HEK293 (cell line): ENCODE measurements at regions not wholly inside any gene's neighbourhood (a gene's known extent, or its start where the extent isn't known, plus 50 kb on each side); places are given as distances from the start of the nearest gene placed in this dataset.

Source experiments
- CTCF ChIA-PET: fragments of 350-600 bp; formaldehyde crosslinking; extraction: SDS; loops from one replicate; lab custom pipeline; 2021; ENCODE audit warnings: antibody characterized with exemption; lab: Yijun Ruan, JAX
- POLR2A ChIA-PET: fragments of 300-600 bp; formaldehyde crosslinking; extraction: SDS; loops from one replicate; lab custom pipeline; 2020; ENCODE audit warnings: antibody characterized with exemption, inconsistent platforms; lab: Yijun Ruan, JAX
- H3K27ac ChIP-seq: fragments of 200-500 bp; sonication (Bioruptor generic); 2 replicates; pipeline ENCODE4 v1.5.1; 2014; ENCODE audit warnings: low read depth, low read length, control low read depth, inconsistent platforms; ENCODE audit errors: extremely low read depth
- H3K36me3 ChIP-seq, 2 experiments: fragments of 200-500 bp in 1 of 2; sonication (Bioruptor generic) in 1 of 2; 1 replicate in 1 of 2; 2 replicates in 1 of 2; pipeline ENCODE4 v1.5.1; 2014 to 2017; ENCODE audit warnings: inconsistent platforms in 2 of 2, low read length in 2 of 2; ENCODE audit not compliant: control insufficient read depth in 2 of 2, insufficient read depth in 1 of 2
- H3K4me1 ChIP-seq: fragments of 200-500 bp; sonication (Bioruptor generic); 2 replicates; pipeline ENCODE4 v1.5.1; 2014; ENCODE audit warnings: mild to moderate bottlenecking, low read length, inconsistent platforms; ENCODE audit not compliant: control insufficient read depth, insufficient read depth
- H3K4me3 ChIP-seq: 2 replicates; pipeline ENCODE4 v1.5.1; 2011; ENCODE audit warnings: low read depth, mild to moderate bottlenecking, control low read depth, low read length, moderate library complexity
- H3K9me3 ChIP-seq: fragments of 200-500 bp; sonication (Bioruptor generic); 2 replicates; pipeline ENCODE4 v1.5.1; 2014; ENCODE audit warnings: low read depth, low read length, inconsistent platforms; ENCODE audit not compliant: control insufficient read depth, insufficient read depth
- FEZF1 ChIP-seq: fragments of 450-650 bp; formaldehyde crosslinking; IDR thresholded peaks from 2 replicates; pipeline ENCODE4 v1.5.1; 2016; ENCODE audit warnings: missing biosample characterization, missing genetic modification characterization
- HOXD13 ChIP-seq: sonication (generic); formaldehyde crosslinking; IDR thresholded peaks from 2 replicates; pipeline ENCODE4 v1.8.0; 2022; ENCODE audit warnings: missing genetic modification reagents, borderline replicate concordance
- RBAK ChIP-seq: fragments of 450-650 bp; formaldehyde crosslinking; IDR thresholded peaks from 2 replicates; pipeline ENCODE4 v1.5.1; 2016; ENCODE audit warnings: missing biosample characterization, missing genetic modification characterization
- REST ChIP-seq: fragments of 450-650 bp; formaldehyde crosslinking; IDR thresholded peaks from 2 replicates; pipeline ENCODE4 v1.5.1; 2016; ENCODE audit warnings: missing biosample characterization, missing genetic modification characterization
- YY1 ChIP-seq: fragments of 450-650 bp; formaldehyde crosslinking; IDR thresholded peaks from 2 replicates; pipeline ENCODE4 v1.5.1; 2018; ENCODE audit warnings: missing biosample characterization, missing genetic modification characterization
- ZFP41 ChIP-seq: fragments of 450-650 bp; formaldehyde crosslinking; IDR thresholded peaks from 2 replicates; pipeline ENCODE4 v1.5.1; 2016; ENCODE audit warnings: missing biosample characterization, missing genetic modification characterization, borderline replicate concordance
- ZNF121 ChIP-seq: fragments of 450-650 bp; formaldehyde crosslinking; IDR thresholded peaks from 2 replicates; pipeline ENCODE4 v1.5.1; 2016; ENCODE audit warnings: missing biosample characterization, missing genetic modification characterization
- ZNF18 ChIP-seq: fragments of 450-650 bp; formaldehyde crosslinking; IDR thresholded peaks from 2 replicates; pipeline ENCODE4 v1.5.1; 2016; ENCODE audit warnings: missing biosample characterization, missing genetic modification characterization
- ZNF221 ChIP-seq: fragments of 450-650 bp; formaldehyde crosslinking; IDR thresholded peaks from 2 replicates; pipeline ENCODE4 v1.5.1; 2017; ENCODE audit warnings: missing biosample characterization, missing genetic modification characterization, borderline replicate concordance
- ZNF223 ChIP-seq: fragments of 450-650 bp; formaldehyde crosslinking; IDR thresholded peaks from 2 replicates; pipeline ENCODE4 v1.5.1; 2016; ENCODE audit warnings: missing biosample characterization, missing genetic modification characterization
- ZNF23 ChIP-seq: fragments of 450-650 bp; formaldehyde crosslinking; IDR thresholded peaks from 2 replicates; pipeline ENCODE4 v1.5.1; 2016; ENCODE audit warnings: missing biosample characterization, missing genetic modification characterization, borderline replicate concordance
- ZNF266 ChIP-seq: fragments of 450-650 bp; formaldehyde crosslinking; IDR thresholded peaks from 2 replicates; pipeline ENCODE4 v1.5.1; 2016; ENCODE audit warnings: missing biosample characterization, missing genetic modification characterization, low read depth
- ZNF324 ChIP-seq: fragments of 450-650 bp; formaldehyde crosslinking; IDR thresholded peaks from 2 replicates; pipeline ENCODE4 v1.5.1; 2016; ENCODE audit warnings: missing biosample characterization, missing genetic modification characterization
- ZNF394 ChIP-seq: fragments of 450-650 bp; formaldehyde crosslinking; IDR thresholded peaks from 2 replicates; pipeline ENCODE4 v1.5.1; 2016; ENCODE audit warnings: missing biosample characterization, missing genetic modification characterization, mild to moderate bottlenecking, moderate library complexity, borderline replicate concordance
- ZNF514 ChIP-seq: fragments of 450-650 bp; formaldehyde crosslinking; IDR thresholded peaks from 2 replicates; pipeline ENCODE4 v1.5.1; 2016; ENCODE audit warnings: missing biosample characterization, missing genetic modification characterization
- ZNF521 ChIP-seq: fragments of 450-650 bp; formaldehyde crosslinking; IDR thresholded peaks from 2 replicates; pipeline ENCODE4 v1.5.1; 2017; ENCODE audit warnings: missing biosample characterization, mild to moderate bottlenecking, missing genetic modification characterization
- ZNF548 ChIP-seq: fragments of 450-650 bp; formaldehyde crosslinking; IDR thresholded peaks from 2 replicates; pipeline ENCODE4 v1.5.1; 2016; ENCODE audit warnings: missing biosample characterization, missing genetic modification characterization
- ZNF639 ChIP-seq: fragments of 450-650 bp; formaldehyde crosslinking; IDR thresholded peaks from 2 replicates; pipeline ENCODE4 v1.5.1; 2016; ENCODE audit warnings: missing biosample characterization, missing genetic modification characterization

- ChIA-PET POLR2A (no interaction called here), CTCF (interaction anchor here (0.6 kb wide), 1 partner anchor 105 kb away, joined by 3 read pairs; no protein-coding TSS in a partner anchor)
- TF ChIP-seq ZNF221 (tag by site-specific recombination) (no peak), ZNF324 (no peak), YY1 (tag by site-specific recombination) (no peak), HOXD13 (no peak)
- Histone ChIP-seq H3K4me1 (no peaks in the 10 kb centered on the region), H3K4me3 (no peak overlapping the region), H3K9me3 (no peaks in the 10 kb centered on the region), H3K36me3 (no peaks in the 10 kb centered on the region), H3K27ac (no peak overlapping the region)
These were observed 113.1 kb upstream of the NIPBL start for GRCh38 chr5:36763454-36763853.

GRCh38 chr5:36765876-36766275, 110.7 kb upstream of the NIPBL start:
- ChIA-PET CTCF (interaction anchor here (0.7 to 1.0 kb wide), 2 partner anchors 9 to 70 kb away, joined by 3 to 4 read pairs; no protein-coding TSS in a partner anchor), POLR2A (no interaction called here)
- Histone ChIP-seq H3K9me3 (no peaks in the 10 kb centered on the region), H3K27ac (no peak overlapping the region), H3K4me1 (no peaks in the 10 kb centered on the region), H3K4me3 (no peak overlapping the region), H3K36me3 (no peaks in the 10 kb centered on the region)
- TF ChIP-seq ZNF266 (tag by site-specific recombination), result no peak
- no peak for TF ChIP-seq ZNF23 (tag by site-specific recombination)
- TF ChIP-seq ZNF223 (tag by site-specific recombination), result no peak
- no peak for TF ChIP-seq ZFP41 (tag by site-specific recombination)
- TF ChIP-seq ZNF18 (tag by site-specific recombination), result no peak
- no peak for TF ChIP-seq ZNF121 (tag by site-specific recombination)
- TF ChIP-seq ZNF548 (tag by site-specific recombination), result no peak
- TF ChIP-seq ZNF521 (tag by site-specific recombination), result no peak
- no peak for TF ChIP-seq ZNF639 (tag by site-specific recombination)
- no peak for TF ChIP-seq FEZF1 (tag by site-specific recombination)
- no peak for TF ChIP-seq REST (tag by site-specific recombination)
- TF ChIP-seq ZNF514 (tag by site-specific recombination), result no peak
- no peak for TF ChIP-seq RBAK
- TF ChIP-seq ZNF394 (tag by site-specific recombination), result no peak
